HepG2 (cell line): ENCODE measurements at regions not wholly inside any gene's neighbourhood (a gene's known extent, or its start where the extent isn't known, plus 50 kb on each side); places are given as distances from the start of the nearest gene placed in this dataset.

Experiments
- ATAC-seq: fragments of 200-7000 bp; cut with Tn5 transposase; 3 replicates; pipeline ENCODE4 v1.9.1; 2020; ENCODE audit warnings: mild to moderate bottlenecking, moderate library complexity
- BruUV-seq: library from RNA; stranded (reverse); fragments of 400-500 nt; replicated peaks from 2 replicates; lab custom pipeline; 2021; lab: Mats Ljungman, UMichigan
- CTCF ChIA-PET: fragments of 300-600 bp; formaldehyde crosslinking; extraction: SDS; loops from one replicate; lab custom pipeline; 2021; ENCODE audit warnings: low total read pairs, inconsistent platforms, low intra/inter-chr PET ratio; lab: Yijun Ruan, JAX
- POLR2A ChIA-PET: fragments of 350-600 bp; sonication (Branson Sonifier 250); formaldehyde crosslinking; loops from one replicate; lab custom pipeline; 2020; ENCODE audit warnings: antibody characterized with exemption, inconsistent platforms; lab: Yijun Ruan, JAX
- DNase-seq: peaks from one replicate; pipeline ENCODE4 v3.0.0-alpha.2; 2015; ENCODE audit warnings: low spot score
- FAIRE-seq: peaks from 3 replicates; lab custom pipeline; 2011; peaks lifted over from hg19 to GRCh38; lab: Jason Lieb, UNC
- H2AFZ ChIP-seq: one replicate; pipeline ENCODE4 v1.6.1; 2011; ENCODE audit warnings: low read length, inconsistent platforms
- H3K27ac ChIP-seq: fragments of 300-600 bp; 3 replicates; pipeline ENCODE4 v1.8.0; 2011; ENCODE audit warnings: mixed run types, mild to moderate bottlenecking, mixed read lengths, low read length, inconsistent platforms; ENCODE audit not compliant: insufficient read depth; ENCODE audit errors: extremely low read length
- H3K27me3 ChIP-seq, 2 experiments: fragments of 200-600 bp in 1 of 2; 2 replicates in 1 of 2; 3 replicates in 1 of 2; pipeline versions ENCODE4 v1.6.0 to v1.8.0; 2011; ENCODE audit warnings: low read length in 2 of 2, mild to moderate bottlenecking in 2 of 2, moderate library complexity in 2 of 2, inconsistent platforms in 1 of 2; ENCODE audit not compliant: insufficient read depth in 2 of 2, control insufficient read depth in 1 of 2
- H3K36me3 ChIP-seq, 2 experiments: fragments of 200-600 bp in 1 of 2; replicated peaks in 1 of 2; 2 replicates in 1 of 2; 3 replicates in 1 of 2; pipeline versions ENCODE4 v1.5.1 to v1.8.0; 2011; ENCODE audit warnings: low read length in 2 of 2, inconsistent platforms in 1 of 2; ENCODE audit not compliant: insufficient read depth in 2 of 2, control insufficient read depth in 1 of 2
- H3K4me1 ChIP-seq: 2 replicates; pipeline ENCODE4 v1.5.1; 2012; ENCODE audit warnings: low read length, inconsistent platforms; ENCODE audit not compliant: insufficient read depth
- H3K4me2 ChIP-seq: 2 replicates; pipeline ENCODE4 v1.6.0; 2011; ENCODE audit warnings: low read depth, low read length, inconsistent platforms
- H3K4me3 ChIP-seq, 3 experiments: fragments of 200-600 bp in 1 of 3; sonication (generic), shearing (Covaris generic) in 1 of 3; replicated peaks in 1 of 3; 2 replicates each; pipeline ENCODE4 v1.5.1; 2011 to 2016; ENCODE audit warnings: low read length in 3 of 3, inconsistent platforms in 2 of 3, low read depth in 2 of 3, mild to moderate bottlenecking in 2 of 3, control low read depth in 1 of 3, mixed read lengths in 1 of 3; ENCODE audit not compliant: insufficient read depth in 1 of 3
- H3K79me2 ChIP-seq: one replicate; pipeline ENCODE4 v1.6.1; 2011; ENCODE audit warnings: low read length, inconsistent platforms; ENCODE audit not compliant: insufficient read depth
- H3K9ac ChIP-seq: 2 replicates; pipeline ENCODE4 v1.6.0; 2011; ENCODE audit warnings: mild to moderate bottlenecking, low read depth, low read length, inconsistent platforms; ENCODE audit not compliant: insufficient read depth
- H3K9me3 ChIP-seq: 2 replicates; pipeline ENCODE4 v1.5.1; 2012; ENCODE audit warnings: mild to moderate bottlenecking, low read length
- H4K20me1 ChIP-seq: 2 replicates; pipeline ENCODE4 v1.6.0; 2011; ENCODE audit warnings: inconsistent platforms, mild to moderate bottlenecking, low read length, moderate library complexity; ENCODE audit not compliant: insufficient read depth
- EEA1 ChIP-seq: sonication (generic); formaldehyde crosslinking; IDR thresholded peaks from 2 replicates; pipeline ENCODE4 v1.5.1; 2020; ENCODE audit warnings: mild to moderate bottlenecking, missing genetic modification reagents, borderline replicate concordance
- JDP2 ChIP-seq: sonication (generic); formaldehyde crosslinking; IDR thresholded peaks from 2 replicates; pipeline ENCODE4 v1.8.1; 2022; ENCODE audit warnings: missing genetic modification reagents, borderline replicate concordance
- MAF1 ChIP-seq: sonication (generic); formaldehyde crosslinking; IDR thresholded peaks from 2 replicates; pipeline ENCODE4 v1.5.0; 2020; ENCODE audit warnings: missing genetic modification reagents, borderline replicate concordance
- SIX1 ChIP-seq: sonication (generic); formaldehyde crosslinking; IDR thresholded peaks from 2 replicates; pipeline ENCODE4 v1.4.0; 2020; ENCODE audit warnings: missing genetic modification reagents, borderline replicate concordance
- ZBTB8A ChIP-seq: sonication (generic); formaldehyde crosslinking; IDR thresholded peaks from 2 replicates; pipeline ENCODE4 v1.4.0; 2020; ENCODE audit warnings: mild to moderate bottlenecking, low read depth, missing genetic modification reagents, borderline replicate concordance
- ZNF468 ChIP-seq: sonication (generic); formaldehyde crosslinking; IDR thresholded peaks from 2 replicates; pipeline ENCODE4 v1.8.0; 2022; ENCODE audit warnings: mild to moderate bottlenecking, moderate library complexity, missing genetic modification reagents
- ZNF570 ChIP-seq: sonication (generic); formaldehyde crosslinking; IDR thresholded peaks from 2 replicates; pipeline ENCODE4 v1.4.0; 2020; ENCODE audit warnings: mild to moderate bottlenecking, missing genetic modification reagents, borderline replicate concordance
- ZNF768 ChIP-seq: sonication (generic); formaldehyde crosslinking; IDR thresholded peaks from 2 replicates; pipeline ENCODE4 v1.4.0; 2020; ENCODE audit warnings: missing genetic modification reagents
- WGBS: methylation state at CpG from one replicate; pipeline ENCODE4 v1.1.6; 2017; ENCODE audit warnings: low lambda C conversion rate; 5-methylcytosine and 5-hydroxymethylcytosine counted together
- in situ Hi-C: cut with HindIII; loops from 2 replicates; pipeline ENCODE4 v1.10.0; 2017; ENCODE audit warnings: low pct_unique_long_range_greater_than_20kb; ENCODE audit not compliant: extremely low pct_ligation_motif_present
- intact Hi-C: fragments of 100-400 bp; cut with micrococcal nuclease; formaldehyde crosslinking; loops from one replicate; pipeline ENCODE4 v1.10.0; 2022; ENCODE audit not compliant: unreplicated experiment
- TF ChIP-seq, protein P1 (sequence below): sonication (generic); formaldehyde crosslinking; IDR thresholded peaks from 2 replicates; pipeline ENCODE4 v1.8.0; 2022; ENCODE audit warnings: mild to moderate bottlenecking, missing genetic modification reagents, borderline replicate concordance
- TF ChIP-seq, protein P2 (sequence below): sonication (generic); formaldehyde crosslinking; IDR thresholded peaks from 2 replicates; pipeline ENCODE4 v1.4.0; 2020; ENCODE audit warnings: missing genetic modification reagents

DNA sequence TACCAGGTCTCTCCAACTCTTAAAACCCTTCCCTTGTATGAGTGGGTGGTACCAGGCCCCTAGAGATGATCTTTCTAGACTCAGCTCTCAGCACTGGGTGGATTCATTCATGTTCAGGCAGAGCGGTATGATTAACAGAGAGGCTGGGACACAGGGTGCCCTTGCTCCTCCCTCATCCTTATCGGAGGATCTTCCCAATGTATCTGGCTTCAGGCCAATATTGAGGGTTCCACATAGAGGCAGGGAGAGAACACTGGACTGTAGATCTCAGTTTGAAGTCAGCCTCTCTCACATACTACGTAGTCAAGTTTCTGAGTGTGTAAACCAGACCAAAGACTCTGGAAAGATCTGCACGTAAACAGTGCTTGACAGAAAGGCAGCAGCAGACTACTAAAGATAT lies 366.2 kb downstream of the DHX35 start:
- H3K27me3 ChIP-seq, result no peaks in the 10 kb centered on the region
- 8% methylated on average over 4 of the region's 4 CpGs for WGBS
- no peaks in the 10 kb centered on the region for H3K79me2 ChIP-seq
- POLR2A ChIA-PET, result no interaction called here
- no peak overlapping the region for H3K9ac ChIP-seq
- in situ Hi-C loops (no loop called here), intact Hi-C loops (no loop called here)
- H3K27ac ChIP-seq, result no peak overlapping the region
- ATAC-seq (no peak), FAIRE-seq (no peak), DNase-seq (no peak)
- no peaks in the 10 kb centered on the region for H4K20me1 ChIP-seq
- H3K9me3 ChIP-seq, result 0 out of 2 replicates have a peak, but pooled peaks cover 4% of the 10 kb centered on the region
- TF ChIP-seq, protein P1, sequence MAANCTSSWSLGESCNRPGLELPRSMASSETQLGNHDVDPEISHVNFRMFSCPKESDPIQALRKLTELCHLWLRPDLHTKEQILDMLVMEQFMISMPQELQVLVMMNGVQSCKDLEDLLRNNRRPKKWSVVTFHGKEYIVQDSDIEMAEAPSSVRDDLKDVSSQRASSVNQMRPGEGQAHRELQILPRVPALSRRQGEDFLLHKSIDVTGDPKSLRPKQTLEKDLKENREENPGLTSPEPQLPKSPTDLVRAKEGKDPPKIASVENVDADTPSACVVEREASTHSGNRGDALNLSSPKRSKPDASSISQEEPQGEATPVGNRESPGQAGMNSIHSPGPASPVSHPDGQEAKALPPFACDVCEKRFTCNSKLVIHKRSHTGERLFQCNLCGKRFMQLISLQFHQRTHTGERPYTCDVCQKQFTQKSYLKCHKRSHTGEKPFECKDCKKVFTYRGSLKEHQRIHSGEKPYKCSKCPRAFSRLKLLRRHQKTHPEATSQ, result no peak
- TF ChIP-seq ZNF570 (no peak), MAF1 (CRISPR knock-in tag) (no peak), ZNF768 (CRISPR knock-in tag) (no peak), SIX1 (CRISPR knock-in tag) (no peak), JDP2 (CRISPR knock-in tag) (no peak), EEA1 (CRISPR knock-in tag) (no peak), ZNF468 (no peak), ZBTB8A (CRISPR knock-in tag) (no peak)
- TF ChIP-seq, protein P2, sequence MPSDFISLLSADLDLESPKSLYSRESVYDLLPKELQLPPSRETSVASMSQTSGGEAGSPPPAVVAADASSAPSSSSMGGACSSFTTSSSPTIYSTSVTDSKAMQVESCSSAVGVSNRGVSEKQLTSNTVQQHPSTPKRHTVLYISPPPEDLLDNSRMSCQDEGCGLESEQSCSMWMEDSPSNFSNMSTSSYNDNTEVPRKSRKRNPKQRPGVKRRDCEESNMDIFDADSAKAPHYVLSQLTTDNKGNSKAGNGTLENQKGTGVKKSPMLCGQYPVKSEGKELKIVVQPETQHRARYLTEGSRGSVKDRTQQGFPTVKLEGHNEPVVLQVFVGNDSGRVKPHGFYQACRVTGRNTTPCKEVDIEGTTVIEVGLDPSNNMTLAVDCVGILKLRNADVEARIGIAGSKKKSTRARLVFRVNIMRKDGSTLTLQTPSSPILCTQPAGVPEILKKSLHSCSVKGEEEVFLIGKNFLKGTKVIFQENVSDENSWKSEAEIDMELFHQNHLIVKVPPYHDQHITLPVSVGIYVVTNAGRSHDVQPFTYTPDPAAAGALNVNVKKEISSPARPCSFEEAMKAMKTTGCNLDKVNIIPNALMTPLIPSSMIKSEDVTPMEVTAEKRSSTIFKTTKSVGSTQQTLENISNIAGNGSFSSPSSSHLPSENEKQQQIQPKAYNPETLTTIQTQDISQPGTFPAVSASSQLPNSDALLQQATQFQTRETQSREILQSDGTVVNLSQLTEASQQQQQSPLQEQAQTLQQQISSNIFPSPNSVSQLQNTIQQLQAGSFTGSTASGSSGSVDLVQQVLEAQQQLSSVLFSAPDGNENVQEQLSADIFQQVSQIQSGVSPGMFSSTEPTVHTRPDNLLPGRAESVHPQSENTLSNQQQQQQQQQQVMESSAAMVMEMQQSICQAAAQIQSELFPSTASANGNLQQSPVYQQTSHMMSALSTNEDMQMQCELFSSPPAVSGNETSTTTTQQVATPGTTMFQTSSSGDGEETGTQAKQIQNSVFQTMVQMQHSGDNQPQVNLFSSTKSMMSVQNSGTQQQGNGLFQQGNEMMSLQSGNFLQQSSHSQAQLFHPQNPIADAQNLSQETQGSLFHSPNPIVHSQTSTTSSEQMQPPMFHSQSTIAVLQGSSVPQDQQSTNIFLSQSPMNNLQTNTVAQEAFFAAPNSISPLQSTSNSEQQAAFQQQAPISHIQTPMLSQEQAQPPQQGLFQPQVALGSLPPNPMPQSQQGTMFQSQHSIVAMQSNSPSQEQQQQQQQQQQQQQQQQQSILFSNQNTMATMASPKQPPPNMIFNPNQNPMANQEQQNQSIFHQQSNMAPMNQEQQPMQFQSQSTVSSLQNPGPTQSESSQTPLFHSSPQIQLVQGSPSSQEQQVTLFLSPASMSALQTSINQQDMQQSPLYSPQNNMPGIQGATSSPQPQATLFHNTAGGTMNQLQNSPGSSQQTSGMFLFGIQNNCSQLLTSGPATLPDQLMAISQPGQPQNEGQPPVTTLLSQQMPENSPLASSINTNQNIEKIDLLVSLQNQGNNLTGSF (CRISPR knock-in tag), result no peak
- no peak overlapping the region for H3K4me2 ChIP-seq
- no TSS peak for BruUV-seq
- no peak overlapping the region for H3K4me3 ChIP-seq
- no peak overlapping the region for H2AFZ ChIP-seq
- no peaks in the 10 kb centered on the region for H3K36me3 ChIP-seq
- no peaks in the 10 kb centered on the region for H3K4me1 ChIP-seq
- CTCF ChIA-PET, result no interaction called here
